Liver (tissue), 8 donors: ENCODE measurements at regions not wholly inside any gene's neighbourhood (a gene's known extent, or its start where the extent isn't known, plus 50 kb on each side); places are given as distances from the start of the nearest gene placed in this dataset.

Source experiments
- DNase-seq: peaks from one replicate; pipeline ENCODE4 v3.0.0-alpha.2; 2017; ENCODE audit warnings: low spot score
- H3K27ac ChIP-seq, 2 donors: one replicate each; pipeline ENCODE4 v1.7.0; 2013; ENCODE audit warnings: inconsistent platforms in 2 of 2, low read length in 2 of 2, control low read depth in 1 of 2, low read depth in 1 of 2, mild to moderate bottlenecking in 1 of 2
- H3K27me3 ChIP-seq, 4 donors: one replicate each; pipeline versions ENCODE4 v1.6.1 to v1.7.0; 2013; ENCODE audit warnings: low read length in 3 of 4, inconsistent platforms in 1 of 4, mild to moderate bottlenecking in 1 of 4, moderate library complexity in 1 of 4; ENCODE audit not compliant: control insufficient read depth in 4 of 4, insufficient read depth in 4 of 4
- H3K36me3 ChIP-seq, 4 donors: one replicate each; pipeline versions ENCODE4 v1.6.1 to v1.7.0; 2013; ENCODE audit warnings: low read length in 3 of 4, mild to moderate bottlenecking in 3 of 4, low read depth in 1 of 4, moderate library complexity in 1 of 4; ENCODE audit not compliant: control insufficient read depth in 4 of 4, insufficient read depth in 3 of 4
- H3K4me1 ChIP-seq, 4 donors: one replicate each; pipeline versions ENCODE4 v1.6.1 to v1.7.0; 2013; ENCODE audit warnings: low read length in 3 of 4, mild to moderate bottlenecking in 3 of 4, moderate library complexity in 1 of 4; ENCODE audit not compliant: control insufficient read depth in 4 of 4, insufficient read depth in 4 of 4
- H3K4me3 ChIP-seq, 3 donors: one replicate each; pipeline versions ENCODE4 v1.6.1 to v1.7.0; 2013; ENCODE audit warnings: low read length in 3 of 3, control low read depth in 1 of 3, low read depth in 1 of 3, mild to moderate bottlenecking in 1 of 3
- H3K9ac ChIP-seq, 2 donors: one replicate each; pipeline ENCODE4 v1.7.0; 2013; ENCODE audit warnings: low read length in 2 of 2, mild to moderate bottlenecking in 2 of 2, moderate library complexity in 2 of 2, control low read depth in 1 of 2, low read depth in 1 of 2
- H3K9me3 ChIP-seq, 4 donors: one replicate each; pipeline versions ENCODE4 v1.6.1 to v1.7.0; 2013; ENCODE audit warnings: low read length in 3 of 4; ENCODE audit not compliant: control insufficient read depth in 4 of 4
- ATF3 ChIP-seq: IDR thresholded peaks from 2 replicates; pipeline ENCODE4 v1.6.1; 2016; ENCODE audit warnings: antibody characterized with exemption
- CTCF ChIP-seq: fragments of 150-350 bp; IDR thresholded peaks from 2 replicates; pipeline ENCODE4 v1.5.1; 2017; ENCODE audit warnings: improper control_type of control experiment, low read depth, low read length; ENCODE audit not compliant: missing input control
- EGR1 ChIP-seq, 2 donors: IDR thresholded peaks; 2 replicates each; pipeline ENCODE4 v1.6.1; 2016 to 2018; ENCODE audit warnings: antibody characterized with exemption in 2 of 2, low read depth in 2 of 2
- HNF4A ChIP-seq, 2 donors: conservative IDR thresholded peaks; 2 replicates each; pipeline ENCODE4 v1.6.1; 2016; ENCODE audit warnings: antibody characterized with exemption in 2 of 2, mild to moderate bottlenecking in 2 of 2
- JUND ChIP-seq, 2 donors: IDR thresholded peaks; 2 replicates each; pipeline ENCODE4 v1.6.1; 2016; ENCODE audit warnings: antibody characterized with exemption in 2 of 2
- MAX ChIP-seq: IDR thresholded peaks from 2 replicates; pipeline ENCODE4 v1.6.1; 2016; ENCODE audit warnings: antibody characterized with exemption
- REST ChIP-seq: IDR thresholded peaks from 2 replicates; pipeline ENCODE4 v1.6.1; 2016; ENCODE audit warnings: antibody characterized with exemption, mild to moderate bottlenecking
- RXRA ChIP-seq, 2 donors: IDR thresholded peaks; 2 replicates each; pipeline ENCODE4 v1.6.1; 2017 to 2018; ENCODE audit warnings: antibody characterized with exemption in 2 of 2, mild to moderate bottlenecking in 1 of 2
- SP1 ChIP-seq: IDR thresholded peaks from 2 replicates; pipeline ENCODE4 v1.6.1; 2018; ENCODE audit warnings: antibody characterized with exemption, mild to moderate bottlenecking
- TAF1 ChIP-seq: conservative IDR thresholded peaks from 2 replicates; pipeline ENCODE4 v1.6.1; 2016; ENCODE audit warnings: antibody characterized with exemption, mild to moderate bottlenecking
- ZBTB33 ChIP-seq: IDR thresholded peaks from 2 replicates; pipeline ENCODE4 v1.6.1; 2016; ENCODE audit warnings: antibody characterized with exemption
- WGBS: extraction: QIAGEN DNeasy Blood & Tissue Kit; methylation state at CpG from one replicate; pipeline ENCODE4 v1.1.7; 2013; 5-methylcytosine and 5-hydroxymethylcytosine counted together
- donor health status: healthy.
- donor health status: healthy.
- donor health status: healthy.
- donor health status: healthy.
- donor health status: healthy.

GRCh38 chr18:44048846-44049245 lies 631.8 kb upstream of the SETBP1 start (continued):
- TF ChIP-seq CTCF, result no peak
- no peak for TF ChIP-seq TAF1
- no peak for TF ChIP-seq HNF4A (conservative IDR thresholded peaks at IDR 0.05)

- Histone ChIP-seq H3K4me1 (no peaks in the 10 kb centered on the region), H3K4me3 (no peak overlapping the region), H3K9me3 (no peaks in the 10 kb centered on the region), H3K36me3 (no peaks in the 10 kb centered on the region), H3K9ac (no peak overlapping the region), H3K27ac (no peak overlapping the region), H3K27me3 (peaks cover 0 to 3% (median 0%) of the 10 kb centered on the region in 4 donors)
- DNase-seq, result no peak
- WGBS, result 39% methylated on average over 1 of the region's 1 CpG
- TF ChIP-seq JUND (IDR thresholded peaks at IDR 0.05) (no peak), ZBTB33 (no peak)
Measured at GRCh38 chr18:44051026-44051425, 629.7 kb upstream of the SETBP1 start.

GRCh38 chr18:44054514-44054913 lies 626.2 kb upstream of the SETBP1 start:
- no peak overlapping the region for H3K9ac ChIP-seq
- no peak overlapping the region for H3K27ac ChIP-seq
- no peak overlapping the region for H3K4me3 ChIP-seq
- no peaks in the 10 kb centered on the region for H3K36me3 ChIP-seq
- peaks cover 0 to 3% (median 0%) of the 10 kb centered on the region in 4 donors for H3K27me3 ChIP-seq
- no peaks in the 10 kb centered on the region for H3K9me3 ChIP-seq
- H3K4me1 ChIP-seq, result no peaks in the 10 kb centered on the region
- DNase-seq, result no peak
- no peak for TF ChIP-seq EGR1 (IDR thresholded peaks at IDR 0.05; ENCODE audit: low read depth in 2 of 2)
- no peak for TF ChIP-seq RXRA (IDR thresholded peaks at IDR 0.05)
- TF ChIP-seq SP1, result no peak
- no peak for TF ChIP-seq ATF3
- no peak for TF ChIP-seq REST
- no peak for TF ChIP-seq MAX
- no peak for TF ChIP-seq HNF4A (conservative IDR thresholded peaks at IDR 0.05)
- WGBS, result 48% methylated on average over 1 of the region's 1 CpG
